ENCODE measurements at regions not wholly inside any gene's neighbourhood (a gene's known extent, or its start where the extent isn't known, plus 50 kb on each side); places are given as distances from the start of the nearest gene placed in this dataset.

DNA sequence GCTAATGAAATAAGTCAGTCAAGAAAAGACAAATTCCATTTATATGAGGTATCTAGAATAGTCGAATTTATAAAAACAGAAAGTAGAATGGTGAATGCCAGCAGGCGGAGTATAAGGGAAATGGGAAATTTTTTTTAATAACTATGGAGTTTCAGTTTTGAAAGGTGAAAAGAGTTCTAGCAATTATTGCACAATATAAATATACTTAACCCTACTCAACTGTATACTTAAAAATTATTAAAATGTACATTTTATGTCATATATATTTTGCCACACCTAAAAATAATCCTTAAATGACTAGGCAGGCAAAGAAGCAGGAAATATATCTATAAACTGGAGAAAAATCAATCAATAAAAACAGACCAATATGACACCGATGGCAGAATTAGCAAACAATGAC lies 196.5 kb upstream of the UBASH3B start:
- FAIRE-seq (no peak), DNase-seq (ENCODE audit: insufficient read length, low spot score) (no peak)
- no peak for TF ChIP-seq POLR2AphosphoS5 (IDR thresholded peaks at IDR 0.05; ENCODE audit: low read depth, low read length)

DNA sequence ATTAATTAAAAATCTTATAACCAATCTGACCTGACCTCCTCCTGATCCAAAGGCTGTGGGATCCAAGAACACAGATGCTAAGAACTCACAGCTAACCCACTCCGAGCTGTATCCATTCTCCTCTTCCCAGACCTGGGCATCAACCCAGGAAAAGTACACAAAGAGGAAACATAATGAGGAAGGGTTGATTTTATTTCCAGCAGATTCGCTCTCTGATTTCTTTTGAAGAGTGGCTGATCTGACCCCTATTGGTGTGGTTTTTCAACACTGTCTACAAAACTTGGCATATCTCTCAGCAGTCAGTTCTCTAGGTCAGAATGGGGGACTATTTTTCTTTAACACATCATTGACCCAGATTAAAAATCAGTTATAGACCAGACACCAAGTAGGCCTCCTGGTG lies 201.9 kb upstream of the UBASH3B start:
- DNase-seq (ENCODE audit: insufficient read length, low spot score), result no peak
- no peak for FAIRE-seq
- TF ChIP-seq TAF1 (IDR thresholded peaks at IDR 0.05; ENCODE audit: low read depth, low read length), result no peak
- TF ChIP-seq POLR2AphosphoS5 (IDR thresholded peaks at IDR 0.05; ENCODE audit: low read depth, low read length), result no peak
- no peak for TF ChIP-seq POU2F2 (IDR thresholded peaks at IDR 0.05; ENCODE audit: low read depth, low read length)
- no peak for TF ChIP-seq SPI1 (IDR thresholded peaks at IDR 0.05; ENCODE audit: low read depth, low read length)
- no peak for TF ChIP-seq POLR2A (IDR thresholded peaks at IDR 0.05; ENCODE audit: low read depth, low read length)
- TF ChIP-seq PAX5 (IDR thresholded peaks at IDR 0.05; ENCODE audit: insufficient read depth, low read length, severe bottlenecking), result no peak

- FAIRE-seq, result no peak
- TF ChIP-seq SPI1 (IDR thresholded peaks at IDR 0.05; ENCODE audit: low read depth, low read length) (no peak), TAF1 (IDR thresholded peaks at IDR 0.05; ENCODE audit: low read depth, low read length) (no peak), POLR2A (IDR thresholded peaks at IDR 0.05; ENCODE audit: low read depth, low read length) (no peak), POU2F2 (IDR thresholded peaks at IDR 0.05; ENCODE audit: low read depth, low read length) (no peak)
- no peak for DNase-seq (ENCODE audit: insufficient read length, low spot score)
Measured at GRCh38 chr11:122451911-122452310, 203.6 kb upstream of the UBASH3B start.

GRCh38 chr11:122441666-122442035 lies 213.9 kb upstream of the UBASH3B start:
- FAIRE-seq (no peak), DNase-seq (ENCODE audit: insufficient read length, low spot score) (no peak)
- TF ChIP-seq TAF1 (IDR thresholded peaks at IDR 0.05; ENCODE audit: low read depth, low read length) (no peak), POLR2A (IDR thresholded peaks at IDR 0.05; ENCODE audit: low read depth, low read length) (no peak), POLR2AphosphoS5 (IDR thresholded peaks at IDR 0.05; ENCODE audit: low read depth, low read length) (no peak), SPI1 (IDR thresholded peaks at IDR 0.05; ENCODE audit: low read depth, low read length) (no peak), POU2F2 (IDR thresholded peaks at IDR 0.05; ENCODE audit: low read depth, low read length) (no peak), PAX5 (IDR thresholded peaks at IDR 0.05; ENCODE audit: insufficient read depth, low read length, severe bottlenecking) (no peak)

DNA sequence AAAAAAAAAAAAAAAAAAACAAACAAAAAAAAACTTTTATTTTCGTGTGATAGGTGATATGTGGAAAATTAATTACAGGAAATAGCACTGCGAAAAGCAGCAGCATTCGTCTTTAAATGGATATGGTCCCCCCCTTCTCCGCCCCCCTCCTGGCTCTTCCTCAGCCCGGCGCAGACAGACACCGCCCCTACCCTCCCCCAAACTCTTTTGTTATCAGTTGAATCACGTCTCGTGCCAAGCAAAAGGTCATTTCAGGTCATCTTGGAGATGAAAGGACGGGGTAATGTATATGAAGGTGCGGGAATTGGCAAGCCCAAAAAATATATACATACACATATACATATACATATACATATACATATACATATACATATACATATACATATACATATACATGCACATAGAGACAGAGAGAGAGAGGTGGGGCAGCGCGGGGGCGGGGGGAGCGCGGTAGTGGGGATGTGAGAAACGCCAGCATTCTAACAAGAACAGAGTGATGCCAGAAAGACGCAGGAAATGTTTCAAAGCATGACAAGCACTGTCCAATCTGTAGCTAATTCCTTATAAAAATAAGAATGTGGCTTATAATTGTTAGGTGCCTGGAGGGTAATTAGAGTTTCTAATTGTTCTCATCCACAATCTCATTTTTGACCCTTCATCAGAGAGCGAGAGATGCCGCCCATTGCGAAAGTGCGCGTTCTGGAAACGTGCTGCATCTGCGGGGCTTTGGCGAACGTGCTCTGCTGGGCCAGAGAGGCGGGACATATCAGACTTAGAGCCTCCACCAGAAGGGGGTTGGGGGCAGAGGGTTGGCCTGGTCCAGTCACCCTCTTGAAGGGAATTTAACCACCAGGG lies 214.5 kb upstream of the UBASH3B start:
- no peak for DNase-seq (ENCODE audit: insufficient read length, low spot score)
- FAIRE-seq, result no peak
- no peak for TF ChIP-seq POLR2A (IDR thresholded peaks at IDR 0.05; ENCODE audit: low read depth, low read length)
- no peak for TF ChIP-seq POLR2AphosphoS5 (IDR thresholded peaks at IDR 0.05; ENCODE audit: low read depth, low read length)
- TF ChIP-seq SPI1 (IDR thresholded peaks at IDR 0.05; ENCODE audit: low read depth, low read length), result no peak
- TF ChIP-seq TAF1 (IDR thresholded peaks at IDR 0.05; ENCODE audit: low read depth, low read length), result no peak
- no peak for TF ChIP-seq PAX5 (IDR thresholded peaks at IDR 0.05; ENCODE audit: insufficient read depth, low read length, severe bottlenecking)
- no peak for TF ChIP-seq POU2F2 (IDR thresholded peaks at IDR 0.05; ENCODE audit: low read depth, low read length)

GRCh38 chr11:122439866-122440810 lies 215.4 kb upstream of the UBASH3B start:
- FAIRE-seq, result no peak
- TF ChIP-seq SPI1 (IDR thresholded peaks at IDR 0.05; ENCODE audit: low read depth, low read length) (no peak), POLR2AphosphoS5 (IDR thresholded peaks at IDR 0.05; ENCODE audit: low read depth, low read length) (no peak), POU2F2 (IDR thresholded peaks at IDR 0.05; ENCODE audit: low read depth, low read length) (no peak), PAX5 (IDR thresholded peaks at IDR 0.05; ENCODE audit: insufficient read depth, low read length, severe bottlenecking) (no peak), POLR2A (IDR thresholded peaks at IDR 0.05; ENCODE audit: low read depth, low read length) (no peak), TAF1 (IDR thresholded peaks at IDR 0.05; ENCODE audit: low read depth, low read length) (no peak)
- no peak for DNase-seq (ENCODE audit: insufficient read length, low spot score)

GRCh38 chr11:122436188-122436555 lies 219.3 kb upstream of the UBASH3B start:
- FAIRE-seq (no peak), DNase-seq (ENCODE audit: insufficient read length, low spot score) (no peak)
- TF ChIP-seq PAX5 (IDR thresholded peaks at IDR 0.05; ENCODE audit: insufficient read depth, low read length, severe bottlenecking), result no peak
- no peak for TF ChIP-seq TAF1 (IDR thresholded peaks at IDR 0.05; ENCODE audit: low read depth, low read length)
- no peak for TF ChIP-seq POLR2AphosphoS5 (IDR thresholded peaks at IDR 0.05; ENCODE audit: low read depth, low read length)

- TF ChIP-seq SPI1 (IDR thresholded peaks at IDR 0.05; ENCODE audit: low read depth, low read length) (no peak), PAX5 (IDR thresholded peaks at IDR 0.05; ENCODE audit: insufficient read depth, low read length, severe bottlenecking) (no peak), POU2F2 (IDR thresholded peaks at IDR 0.05; ENCODE audit: low read depth, low read length) (no peak), TAF1 (IDR thresholded peaks at IDR 0.05; ENCODE audit: low read depth, low read length) (no peak), POLR2A (IDR thresholded peaks at IDR 0.05; ENCODE audit: low read depth, low read length) (no peak), POLR2AphosphoS5 (IDR thresholded peaks at IDR 0.05; ENCODE audit: low read depth, low read length) (no peak)
- no peak for DNase-seq (ENCODE audit: insufficient read length, low spot score)
- FAIRE-seq, result no peak
Measured at GRCh38 chr11:122435540-122436187, 219.9 kb upstream of the UBASH3B start.

DNA sequence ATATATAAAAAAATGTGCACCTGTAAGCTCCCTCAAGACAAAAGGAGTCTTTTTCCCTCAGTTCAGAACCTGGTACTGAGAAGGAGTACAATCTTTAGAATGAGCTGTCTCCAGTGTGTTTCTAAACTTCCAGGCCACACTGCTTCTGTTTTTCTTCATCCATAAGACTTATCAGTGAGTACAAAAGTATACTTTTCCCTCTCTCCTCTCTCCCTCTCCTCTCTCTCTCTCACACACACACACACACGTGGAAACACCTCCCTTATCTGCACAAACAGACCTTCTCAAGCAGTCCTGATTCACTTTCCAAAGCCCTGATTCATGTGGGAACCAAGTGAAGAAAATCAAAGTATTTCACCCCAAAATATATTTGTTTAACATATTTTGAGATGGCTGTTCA lies 220.7 kb upstream of the UBASH3B start:
- DNase-seq (ENCODE audit: insufficient read length, low spot score), result no peak
- FAIRE-seq, result no peak
- TF ChIP-seq POU2F2 (IDR thresholded peaks at IDR 0.05; ENCODE audit: low read depth, low read length) (no peak), SPI1 (IDR thresholded peaks at IDR 0.05; ENCODE audit: low read depth, low read length) (no peak), POLR2AphosphoS5 (IDR thresholded peaks at IDR 0.05; ENCODE audit: low read depth, low read length) (no peak)

Measured in GM12891 (cell line).